Spleen (tissue), 11 donors: ENCODE measurements at regions not wholly inside any gene's neighbourhood (a gene's known extent, or its start where the extent isn't known, plus 50 kb on each side); places are given as distances from the start of the nearest gene placed in this dataset.

Experiments used
- DNase-seq: peaks from one replicate; pipeline ENCODE4 v3.0.0-alpha.2; 2020
- H3K27ac ChIP-seq, 8 donors: fragments of 200-600 bp; sonication (generic) in 7 of 8; 1 replicate in 4 of 8; 2 replicates in 4 of 8; pipeline versions ENCODE4 v1.5.0 to v1.8.0; 2016 to 2021; ENCODE audit warnings: inconsistent platforms in 4 of 8, mild to moderate bottlenecking in 4 of 8, moderate library complexity in 1 of 8
- H3K27me3 ChIP-seq, 7 donors: fragments of 200-600 bp; sonication (generic) in 6 of 7; replicated peaks in 1 of 7; 1 replicate in 4 of 7; 2 replicates in 3 of 7; pipeline versions ENCODE4 v1.5.0 to v1.8.0; 2016 to 2021; ENCODE audit warnings: inconsistent platforms in 3 of 7, mild to moderate bottlenecking in 1 of 7
- H3K36me3 ChIP-seq, 6 donors: fragments of 200-600 bp; sonication (generic) in 5 of 6; 1 replicate in 4 of 6; 2 replicates in 2 of 6; pipeline versions ENCODE4 v1.5.0 to v1.8.0; 2016 to 2021; ENCODE audit warnings: inconsistent platforms in 2 of 6
- H3K4me1 ChIP-seq, 6 donors: fragments of 200-600 bp; sonication (generic) in 5 of 6; 1 replicate in 3 of 6; 2 replicates in 3 of 6; pipeline versions ENCODE4 v1.5.0 to v1.8.0; 2016 to 2021; ENCODE audit warnings: inconsistent platforms in 3 of 6
- H3K4me3 ChIP-seq, 8 donors: fragments of 200-600 bp; sonication (generic) in 7 of 8; 1 replicate in 4 of 8; 2 replicates in 4 of 8; pipeline versions ENCODE4 v1.5.0 to v1.8.0; 2016 to 2021; ENCODE audit warnings: inconsistent platforms in 4 of 8, mild to moderate bottlenecking in 4 of 8, moderate library complexity in 2 of 8
- H3K9me3 ChIP-seq, 8 donors: fragments of 200-600 bp; sonication (generic) in 7 of 8; 1 replicate in 4 of 8; 2 replicates in 4 of 8; pipeline versions ENCODE4 v1.5.0 to v1.8.0; 2016 to 2021; ENCODE audit warnings: inconsistent platforms in 4 of 8
- CTCF ChIP-seq, 11 experiments: fragments of 200-600 bp in 7 of 11; fragments of 450-650 bp in 4 of 11; sonication (generic) in 4 of 11; IDR thresholded peaks in 8 of 11; conservative IDR thresholded peaks in 3 of 11; 1 replicate in 7 of 11; 2 replicates in 4 of 11; pipeline versions ENCODE4 v1.4.0 to v1.8.0; 2016 to 2021; ENCODE audit warnings: antibody characterized with exemption in 11 of 11, inconsistent platforms in 4 of 11, mild to moderate bottlenecking in 1 of 11
- POLR2A ChIP-seq, 3 donors: fragments of 450-650 bp; IDR thresholded peaks; one replicate each; pipeline ENCODE4 v1.5.1; 2017; ENCODE audit warnings: antibody characterized with exemption in 3 of 3, mild to moderate bottlenecking in 1 of 3
- POLR2AphosphoS5 ChIP-seq, 3 donors: sonication (generic); formaldehyde crosslinking; IDR thresholded peaks; one replicate each; pipeline ENCODE4 v1.5.1; 2017; ENCODE audit warnings: antibody characterized with exemption in 3 of 3
- whole genome bisulfite sequencing, 5 donors: extraction: QIAGEN DNeasy Blood & Tissue Kit in 3 of 5; methylation state at CpG; one replicate each; pipeline versions ENCODE4 v1.1.5 to v1.1.7; 2013 to 2018; 5-methylcytosine and 5-hydroxymethylcytosine counted together
- intact Hi-C: fragments of 100-400 bp; cut with DNase I; formaldehyde crosslinking; loops from one replicate; pipeline ENCODE4 v1.15.0; 2023; ENCODE audit warnings: low total_unique reads
- donor health status: healthy with polysubstance abuse.
- donor health status: DM: no; HTN: no; CAD: no; lungs with moderate emphysema.
- donor health status: DM: no; HTN: no; CAD: no.
- donor health status: Bipolar disorder and iron deficiency.
- donor health status: healthy.
- donor health status: DM: no; HTN: no; CAD: no.
- donor health status: DM: yes; HTN: yes; CAD: no.

GRCh38 chr2:217601601-217602000, 401.2 kb downstream of the TNS1 start:
- no peaks in the 10 kb centered on the region for H3K9me3 ChIP-seq
- H3K27me3 ChIP-seq = peaks cover 0 to 11% (median 0%) of the 10 kb centered on the region in 7 donors
- H3K4me3 ChIP-seq = no peak overlapping the region
- H3K27ac ChIP-seq = no peak overlapping the region
- H3K36me3 ChIP-seq = no peaks in the 10 kb centered on the region
- WGBS, 5 donors = 71 to 80% (median 75%) methylated on average over 2 of the region's 2 CpGs
- intact Hi-C loops = no loop called here
- TF ChIP-seq POLR2AphosphoS5 (IDR thresholded peaks at IDR 0.05) = no peak
- TF ChIP-seq POLR2A (IDR thresholded peaks at IDR 0.05) = no peak
- no peak for TF ChIP-seq CTCF (IDR thresholded peaks at IDR 0.05 in 8 of 11, conservative IDR thresholded peaks at IDR 0.05 in 3 of 11)
- DNase-seq = no peak
- H3K4me1 ChIP-seq = peaks cover 0 to 8% (median 2%) of the 10 kb centered on the region in 6 donors

GRCh38 chr2:217599906-217600305, 402.9 kb downstream of the TNS1 start:
- no peak for DNase-seq
- Histone ChIP-seq H3K27me3 (peaks cover 0 to 11% (median 0%) of the 10 kb centered on the region in 7 donors), H3K9me3 (no peaks in the 10 kb centered on the region), H3K36me3 (no peaks in the 10 kb centered on the region), H3K4me1 (peaks cover 0 to 8% (median under 1%) of the 10 kb centered on the region in 6 donors), H3K27ac (no peak overlapping the region), H3K4me3 (no peak overlapping the region)
- intact Hi-C loops = no loop called here
- TF ChIP-seq CTCF (IDR thresholded peaks at IDR 0.05 in 8 of 11, conservative IDR thresholded peaks at IDR 0.05 in 3 of 11) (no peak), POLR2AphosphoS5 (IDR thresholded peaks at IDR 0.05) (no peak), POLR2A (IDR thresholded peaks at IDR 0.05) (no peak)
- 85 to 95% (median 88%) methylated on average over 3 of the region's 3 CpGs for WGBS, 5 donors

- H3K36me3 ChIP-seq = no peaks in the 10 kb centered on the region
- no peak for TF ChIP-seq CTCF (IDR thresholded peaks at IDR 0.05 in 8 of 11, conservative IDR thresholded peaks at IDR 0.05 in 3 of 11)
- TF ChIP-seq POLR2A (IDR thresholded peaks at IDR 0.05) = no peak
- no peak for TF ChIP-seq POLR2AphosphoS5 (IDR thresholded peaks at IDR 0.05)
- no peak overlapping the region for H3K4me3 ChIP-seq
- H3K27me3 ChIP-seq = peaks cover 0 to 11% (median 0%) of the 10 kb centered on the region in 7 donors
- no peaks in the 10 kb centered on the region for H3K9me3 ChIP-seq
- no peak overlapping the region for H3K27ac ChIP-seq
- H3K4me1 ChIP-seq = peaks cover 0 to 8% (median 2%) of the 10 kb centered on the region in 6 donors
- 85 to 95% (median 93%) methylated on average over 6 of the region's 6 CpGs for WGBS, 5 donors
- intact Hi-C loops = no loop called here
- no peak for DNase-seq
Observed at GRCh38 chr2:217597681-217598080, 405.1 kb downstream of the TNS1 start.

GRCh38 chr2:217597145-217597544, 405.6 kb downstream of the TNS1 start:
- WGBS, 5 donors = 89 to 94% (median 91%) methylated on average over 4 of the region's 4 CpGs
- TF ChIP-seq CTCF (IDR thresholded peaks at IDR 0.05 in 8 of 11, conservative IDR thresholded peaks at IDR 0.05 in 3 of 11) = no peak
- TF ChIP-seq POLR2A (IDR thresholded peaks at IDR 0.05) = no peak
- TF ChIP-seq POLR2AphosphoS5 (IDR thresholded peaks at IDR 0.05) = no peak
- H3K9me3 ChIP-seq = no peaks in the 10 kb centered on the region

More at GRCh38 chr2:217597145-217597544, 405.6 kb downstream of the TNS1 start:
- H3K27me3 ChIP-seq = peaks cover 0 to 11% (median 0%) of the 10 kb centered on the region in 7 donors
- intact Hi-C loops = no loop called here
- no peak overlapping the region for H3K27ac ChIP-seq
- H3K4me1 ChIP-seq = peaks cover 0 to 8% (median 2%) of the 10 kb centered on the region in 6 donors
- no peaks in the 10 kb centered on the region for H3K36me3 ChIP-seq
- H3K4me3 ChIP-seq = no peak overlapping the region
- DNase-seq = no peak
